Activated CD4-positive, alpha-beta T cell treated with anti-CD3 and anti-CD28 coated beads for 36 hours (primary cell): ENCODE measurements at regions not wholly inside any gene's neighbourhood (a gene's known extent, or its start where the extent isn't known, plus 50 kb on each side); places are given as distances from the start of the nearest gene placed in this dataset.

Experiments
- ATAC-seq: fragments of 200-7000 bp; cut with Tn5 transposase; one replicate; pipeline ENCODE4 v1.10.0; 2021; ENCODE audit warnings: mild to moderate bottlenecking, moderate library complexity
- CTCF ChIA-PET: fragments of 350-600 bp; sonication (Branson Sonifier 250); formaldehyde crosslinking; loops from one replicate; lab custom pipeline; 2021; ENCODE audit warnings: antibody characterized with exemption; lab: Charles Lee
- POLR2A ChIA-PET: fragments of 350-600 bp; sonication (Branson Sonifier 250); formaldehyde crosslinking; loops from one replicate; lab custom pipeline; 2021; ENCODE audit warnings: antibody characterized with exemption, inconsistent platforms; lab: Charles Lee
- DNase-seq: peaks from one replicate; pipeline ENCODE4 v3.0.0-alpha.2; 2020
- H3K27ac Mint-ChIP-seq: one replicate; pipeline ENCODE4 v1.8.0; 2021; ENCODE audit warnings: mixed read lengths
- H3K27me3 Mint-ChIP-seq: one replicate; pipeline ENCODE4 v1.8.0; 2021; ENCODE audit warnings: mixed read lengths
- H3K36me3 Mint-ChIP-seq: one replicate; pipeline ENCODE4 v1.8.0; 2021; ENCODE audit warnings: low read depth, mixed read lengths
- H3K4me1 Mint-ChIP-seq: one replicate; pipeline ENCODE4 v1.8.0; 2021; ENCODE audit warnings: mixed read lengths
- H3K4me3 Mint-ChIP-seq: one replicate; pipeline ENCODE4 v1.8.0; 2021; ENCODE audit warnings: mild to moderate bottlenecking, moderate library complexity, mixed read lengths
- H3K9me3 Mint-ChIP-seq: one replicate; pipeline ENCODE4 v1.8.0; 2021; ENCODE audit warnings: low read depth, mixed read lengths
- intact Hi-C, 2 experiments: fragments of 100-400 bp; cut with DNase I in 1 of 2; cut with micrococcal nuclease in 1 of 2; formaldehyde crosslinking; loops; one replicate each; pipeline versions ENCODE4 v1.14.2 to v1.15.1; 2022 to 2024; cut with DNase I, micrococcal nuclease

- H3K4me1 Mint-ChIP-seq, result no peaks in the 10 kb centered on the region
- DNase-seq (no peak), ATAC-seq (no peak)
- POLR2A ChIA-PET, result no interaction called here
- H3K4me3 Mint-ChIP-seq, result no peak overlapping the region
- H3K36me3 Mint-ChIP-seq, result no peaks in the 10 kb centered on the region
- H3K9me3 Mint-ChIP-seq, result peaks cover 2% of the 10 kb centered on the region
- H3K27me3 Mint-ChIP-seq, result no peaks in the 10 kb centered on the region
- CTCF ChIA-PET, result interaction anchor here (0.6 kb wide), 1 partner anchor 16 kb away, joined by 4 read pairs; no protein-coding TSS in a partner anchor
- intact Hi-C loops, result no loop called here
- H3K27ac Mint-ChIP-seq, result no peak overlapping the region
Measured at GRCh38 chr4:115418635-115419396, 305.4 kb upstream of the NDST4 start.

GRCh38 chr4:115396034-115396433 lies 282.6 kb upstream of the NDST4 start:
- H3K4me1 Mint-ChIP-seq, result no peaks in the 10 kb centered on the region
- no peak overlapping the region for H3K27ac Mint-ChIP-seq
- no peak for ATAC-seq

GRCh38 chr4:115376866-115377265 lies 263.4 kb upstream of the NDST4 start:
- no peak for ATAC-seq
- no peaks in the 10 kb centered on the region for H3K9me3 Mint-ChIP-seq
- no peaks in the 10 kb centered on the region for H3K27me3 Mint-ChIP-seq
- H3K4me1 Mint-ChIP-seq, result no peaks in the 10 kb centered on the region
- no peak for DNase-seq
- ChIA-PET POLR2A (no interaction called here), CTCF (no interaction called here)
- intact Hi-C loops, result no loop called here
- H3K4me3 Mint-ChIP-seq, result no peak overlapping the region
- no peaks in the 10 kb centered on the region for H3K36me3 Mint-ChIP-seq
- H3K27ac Mint-ChIP-seq, result no peak overlapping the region

More at GRCh38 chr4:115396034-115396433, 282.6 kb upstream of the NDST4 start:
- CTCF ChIA-PET, result no interaction called here
- H3K36me3 Mint-ChIP-seq, result no peaks in the 10 kb centered on the region
- no peak for DNase-seq
- H3K27me3 Mint-ChIP-seq, result no peaks in the 10 kb centered on the region
- POLR2A ChIA-PET, result no interaction called here
- H3K9me3 Mint-ChIP-seq, result peaks cover 10% of the 10 kb centered on the region
- intact Hi-C loops, result no loop called here
- no peak overlapping the region for H3K4me3 Mint-ChIP-seq

DNA sequence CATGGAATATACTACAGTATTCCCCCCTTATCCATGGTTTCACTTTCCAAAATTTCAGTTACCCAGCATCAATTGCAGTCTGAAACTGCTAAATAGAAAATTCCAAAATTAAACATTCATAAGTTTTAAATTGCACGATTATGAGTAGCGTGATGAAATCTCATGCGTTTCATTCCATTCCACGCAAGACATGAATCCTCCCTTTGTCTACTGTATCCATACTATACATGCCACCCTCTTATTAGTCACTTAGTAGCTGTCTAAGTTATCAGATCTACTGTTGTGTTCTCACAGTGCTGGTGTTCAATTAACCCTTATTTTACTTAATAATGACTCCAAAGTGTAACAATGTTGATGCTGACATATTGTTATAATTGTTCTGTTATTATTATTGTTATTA lies 261.2 kb upstream of the NDST4 start:
- H3K27ac Mint-ChIP-seq, result no peak overlapping the region
- intact Hi-C loops, result no loop called here
- DNase-seq, result no peak
- H3K4me3 Mint-ChIP-seq, result no peak overlapping the region
- H3K4me1 Mint-ChIP-seq, result no peaks in the 10 kb centered on the region
- ChIA-PET POLR2A (no interaction called here), CTCF (no interaction called here)
- no peaks in the 10 kb centered on the region for H3K9me3 Mint-ChIP-seq
- H3K27me3 Mint-ChIP-seq, result no peaks in the 10 kb centered on the region
- H3K36me3 Mint-ChIP-seq, result no peaks in the 10 kb centered on the region
- ATAC-seq, result no peak

DNA sequence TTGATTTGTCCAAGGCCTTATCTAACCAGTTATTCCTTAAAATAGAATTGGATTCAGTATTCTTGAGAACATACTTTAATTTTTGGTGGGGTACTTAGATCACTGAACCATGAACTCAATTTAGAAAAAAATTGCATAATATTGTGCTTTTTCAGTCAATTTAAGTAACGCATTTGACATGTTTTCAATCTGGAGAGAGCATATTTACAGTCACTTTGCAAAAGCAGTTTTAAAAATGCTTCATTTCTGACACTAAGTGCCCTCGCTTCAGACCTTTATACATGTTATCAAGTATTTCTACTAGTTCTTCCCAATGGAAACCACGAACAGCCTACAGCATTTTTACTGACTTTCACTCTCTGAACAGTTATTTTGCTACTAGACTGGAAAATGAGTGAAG lies 257.1 kb upstream of the NDST4 start:
- ATAC-seq, result no peak
- intact Hi-C loops, result no loop called here
- CTCF ChIA-PET, result no interaction called here
- Mint-ChIP-seq H3K27ac (no peak overlapping the region), H3K36me3 (no peaks in the 10 kb centered on the region), H3K4me1 (no peaks in the 10 kb centered on the region), H3K9me3 (peaks cover 1% of the 10 kb centered on the region), H3K4me3 (no peak overlapping the region), H3K27me3 (no peaks in the 10 kb centered on the region)
- DNase-seq, result no peak
- POLR2A ChIA-PET, result no interaction called here

DNA sequence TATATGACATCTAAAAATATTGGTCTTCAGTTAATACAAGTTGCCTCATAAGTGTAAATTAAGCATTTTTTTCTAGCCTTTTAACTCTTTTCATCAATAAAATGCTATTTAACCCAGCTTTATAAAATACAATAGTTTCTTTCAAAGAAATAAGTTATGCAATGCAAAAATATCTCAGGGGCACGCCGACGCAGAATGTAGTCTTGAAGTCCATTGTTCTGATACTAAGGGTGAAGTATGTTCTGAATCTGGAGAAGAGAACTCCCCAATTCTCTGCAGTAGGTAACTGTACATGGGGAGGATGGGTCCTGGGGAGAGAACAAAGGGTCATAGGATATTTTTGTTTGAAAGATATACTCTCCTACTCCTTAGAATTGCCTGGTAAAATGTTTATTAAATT lies 256.6 kb upstream of the NDST4 start:
- no peaks in the 10 kb centered on the region for H3K36me3 Mint-ChIP-seq
- no peak overlapping the region for H3K4me3 Mint-ChIP-seq
- no peaks in the 10 kb centered on the region for H3K4me1 Mint-ChIP-seq
- POLR2A ChIA-PET, result no interaction called here
- H3K27ac Mint-ChIP-seq, result no peak overlapping the region
- DNase-seq, result no peak
- intact Hi-C loops, result no loop called here
- ATAC-seq, result no peak
- CTCF ChIA-PET, result no interaction called here
- peaks cover 1% of the 10 kb centered on the region for H3K9me3 Mint-ChIP-seq
- no peaks in the 10 kb centered on the region for H3K27me3 Mint-ChIP-seq

DNA sequence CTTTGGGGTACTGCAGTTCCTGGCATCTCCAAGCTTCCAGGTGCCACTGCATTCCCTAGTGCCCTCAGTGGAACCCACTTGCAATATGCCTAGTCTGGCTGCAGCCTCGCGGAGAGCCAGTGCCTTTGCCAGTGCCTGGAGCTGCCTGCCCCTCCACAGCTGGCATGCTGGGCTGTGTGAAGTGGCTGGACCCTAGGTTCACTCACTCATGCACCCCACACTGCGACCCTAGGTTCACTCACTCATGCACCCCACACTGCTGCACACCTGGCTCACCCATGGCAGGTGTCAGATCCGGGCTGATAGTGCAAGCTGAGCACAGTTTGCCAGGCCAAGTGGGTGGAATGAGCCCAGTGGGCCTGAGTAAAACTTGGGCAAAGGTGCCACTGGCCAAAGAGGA lies 253.0 kb upstream of the NDST4 start:
- intact Hi-C loops, result no loop called here
- POLR2A ChIA-PET, result no interaction called here
- DNase-seq (no peak), ATAC-seq (no peak)
- Mint-ChIP-seq H3K27ac (no peak overlapping the region), H3K27me3 (no peaks in the 10 kb centered on the region), H3K4me1 (no peaks in the 10 kb centered on the region), H3K9me3 (peaks cover 1% of the 10 kb centered on the region), H3K4me3 (no peak overlapping the region), H3K36me3 (no peaks in the 10 kb centered on the region)
- CTCF ChIA-PET, result no interaction called here

DNA sequence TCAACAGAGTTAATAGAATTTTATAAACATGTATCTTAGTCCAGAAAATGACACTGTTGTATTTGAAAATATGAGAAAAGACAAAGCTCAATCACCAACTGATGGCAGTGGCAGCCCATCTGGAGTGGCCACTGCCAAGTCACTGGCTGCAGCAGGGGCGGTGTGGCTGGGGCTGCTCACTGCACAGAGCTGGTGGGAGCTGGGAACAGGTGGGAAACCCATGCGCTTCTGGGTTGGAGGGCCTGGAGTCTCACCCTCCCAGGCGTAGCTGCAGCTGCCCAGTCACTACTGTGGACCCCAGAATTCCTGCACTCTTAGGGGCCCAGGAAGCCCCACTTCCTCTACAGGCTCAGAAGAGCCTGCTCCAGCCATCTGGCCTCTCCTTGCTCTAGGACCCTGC lies 251.8 kb upstream of the NDST4 start:
- DNase-seq (no peak), ATAC-seq (no peak)
- Mint-ChIP-seq H3K9me3 (peaks cover 1% of the 10 kb centered on the region), H3K27ac (no peak overlapping the region), H3K27me3 (no peaks in the 10 kb centered on the region), H3K4me3 (no peak overlapping the region), H3K36me3 (no peaks in the 10 kb centered on the region), H3K4me1 (no peaks in the 10 kb centered on the region)
- POLR2A ChIA-PET, result no interaction called here
- CTCF ChIA-PET, result no interaction called here
- intact Hi-C loops, result no loop called here

DNA sequence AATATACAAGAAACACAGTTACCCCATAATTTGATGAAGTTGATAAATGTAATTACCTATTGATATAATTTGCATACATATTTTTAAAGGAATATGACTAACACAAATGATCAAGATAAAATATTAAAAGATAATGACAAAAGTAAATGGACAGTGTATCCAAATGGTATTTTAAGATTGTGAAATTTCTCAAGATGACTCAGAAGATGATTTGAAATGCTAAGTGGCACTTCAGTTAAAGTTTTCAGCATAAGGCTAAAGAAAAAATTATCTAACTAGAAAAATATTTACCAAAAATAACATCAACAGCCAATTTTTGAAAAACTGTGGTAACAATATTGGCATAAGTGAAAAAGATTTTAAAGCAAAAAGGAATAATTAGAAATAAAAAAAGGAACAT lies 248.4 kb upstream of the NDST4 start:
- Mint-ChIP-seq H3K27ac (no peak overlapping the region), H3K4me3 (no peak overlapping the region), H3K27me3 (no peaks in the 10 kb centered on the region), H3K4me1 (no peaks in the 10 kb centered on the region), H3K9me3 (peaks cover 1% of the 10 kb centered on the region), H3K36me3 (no peaks in the 10 kb centered on the region)
- ATAC-seq, result no peak
- no peak for DNase-seq
- POLR2A ChIA-PET, result no interaction called here
- intact Hi-C loops, result no loop called here
- CTCF ChIA-PET, result no interaction called here

DNA sequence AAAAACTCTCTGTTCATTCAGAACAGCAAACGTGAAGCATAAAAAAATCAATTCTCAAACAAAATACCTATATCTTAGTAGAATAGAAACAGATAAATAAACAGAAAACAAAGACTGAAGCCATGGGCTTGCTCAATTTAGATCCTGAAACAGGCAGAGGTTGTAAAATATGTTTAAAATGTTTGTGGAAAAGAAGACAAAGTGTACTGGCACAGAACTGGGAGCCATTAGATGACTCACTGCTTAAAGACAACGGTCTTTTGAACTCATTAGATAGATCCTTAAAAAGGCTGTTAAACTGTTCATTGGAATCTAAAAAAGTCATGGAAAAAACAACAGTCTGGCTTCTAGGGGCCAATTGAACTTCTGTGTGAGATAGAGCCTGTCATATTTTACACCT lies 247.0 kb upstream of the NDST4 start:
- CTCF ChIA-PET, result no interaction called here
- POLR2A ChIA-PET, result no interaction called here
- H3K27me3 Mint-ChIP-seq, result no peaks in the 10 kb centered on the region
- no peak overlapping the region for H3K4me3 Mint-ChIP-seq
- ATAC-seq (no peak), DNase-seq (no peak)
- intact Hi-C loops, result no loop called here
- H3K4me1 Mint-ChIP-seq, result no peaks in the 10 kb centered on the region
- no peak overlapping the region for H3K27ac Mint-ChIP-seq
- no peaks in the 10 kb centered on the region for H3K9me3 Mint-ChIP-seq
- no peaks in the 10 kb centered on the region for H3K36me3 Mint-ChIP-seq

GRCh38 chr4:115357776-115358175 lies 244.4 kb upstream of the NDST4 start:
- ATAC-seq (no peak), DNase-seq (no peak)
- Mint-ChIP-seq H3K4me1 (no peaks in the 10 kb centered on the region), H3K36me3 (peaks cover 3% of the 10 kb centered on the region), H3K4me3 (no peak overlapping the region), H3K27me3 (no peaks in the 10 kb centered on the region), H3K27ac (no peak overlapping the region), H3K9me3 (peaks cover 13% of the 10 kb centered on the region)
- POLR2A ChIA-PET, result no interaction called here
- intact Hi-C loops, result no loop called here
- CTCF ChIA-PET, result no interaction called here

DNA sequence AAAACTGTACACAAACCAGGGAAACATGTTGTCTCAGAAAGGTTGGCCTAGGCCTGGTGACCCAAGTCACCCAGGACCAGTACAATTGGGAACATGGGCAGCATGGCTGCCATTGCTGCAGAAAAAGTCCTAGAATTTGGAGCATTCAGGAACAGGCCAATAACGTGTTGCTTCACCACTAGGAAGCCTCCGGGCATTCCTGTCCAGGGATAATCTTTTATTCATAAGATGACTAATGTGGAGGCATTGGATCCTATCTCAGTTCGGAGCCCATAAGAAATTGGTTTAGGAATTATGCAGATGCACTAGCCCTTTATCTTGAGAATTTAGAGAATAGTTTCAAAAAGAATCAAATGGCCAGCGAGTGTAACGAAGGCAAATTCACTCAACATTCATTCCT lies 242.8 kb upstream of the NDST4 start:
- DNase-seq (no peak), ATAC-seq (no peak)
- no peak overlapping the region for H3K4me3 Mint-ChIP-seq
- intact Hi-C loops, result no loop called here
- no peaks in the 10 kb centered on the region for H3K4me1 Mint-ChIP-seq
- ChIA-PET POLR2A (no interaction called here), CTCF (no interaction called here)
- no peak overlapping the region for H3K27ac Mint-ChIP-seq
- peaks cover 16% of the 10 kb centered on the region for H3K9me3 Mint-ChIP-seq
- peaks cover 3% of the 10 kb centered on the region for H3K36me3 Mint-ChIP-seq
- no peaks in the 10 kb centered on the region for H3K27me3 Mint-ChIP-seq
